ENCODE measurements at regions not wholly inside any gene's neighbourhood (a gene's known extent, or its start where the extent isn't known, plus 50 kb on each side); places are given as distances from the start of the nearest gene placed in this dataset.
"Not testable (repeated sequence)": the region's sequence is repeated elsewhere in the genome, so short reads cannot be mapped to it uniquely, and the experiment has no call there.

DNA sequence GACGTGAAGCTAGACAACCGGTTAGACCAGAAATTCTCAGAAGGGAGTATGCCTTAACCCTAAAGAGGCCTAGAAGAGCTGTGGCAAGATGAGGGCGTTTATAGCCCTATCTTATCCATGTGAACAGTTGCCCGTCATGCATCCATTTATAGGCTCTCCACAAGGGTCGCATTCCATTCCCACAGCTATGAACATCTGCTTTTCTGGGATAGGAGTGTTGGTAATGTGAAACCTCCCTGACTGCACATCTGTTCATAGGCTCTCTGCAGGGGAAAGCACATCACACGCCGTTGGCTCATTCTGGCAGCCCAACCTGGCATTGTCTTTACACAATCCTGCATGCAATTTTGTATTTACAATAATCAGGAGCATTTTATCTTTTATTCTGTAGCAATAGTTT lies 485.6 kb downstream of the ACTR3B start:
- not testable (repeated sequence) for DNase-seq

DNA sequence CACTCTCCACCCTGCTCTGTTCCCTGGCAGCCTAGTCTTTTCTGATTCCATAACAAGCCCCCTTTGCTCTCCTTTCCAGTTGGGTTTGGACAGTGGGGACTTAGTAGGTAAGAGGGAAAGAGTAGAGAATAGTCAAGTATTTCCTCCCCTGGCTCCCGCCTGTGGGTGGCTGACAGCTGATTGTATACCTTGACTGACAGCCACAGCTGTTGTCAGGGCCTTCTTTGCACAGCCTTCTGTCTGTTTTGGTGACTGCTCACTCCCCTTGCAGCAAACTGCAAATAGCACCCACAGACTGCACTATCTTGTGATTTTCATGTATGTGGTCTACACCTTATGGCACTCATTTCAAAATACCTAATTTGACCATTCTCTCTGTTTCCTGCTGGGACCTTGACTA lies 486.3 kb downstream of the ACTR3B start:
- DNase-seq, result no peak

DNA sequence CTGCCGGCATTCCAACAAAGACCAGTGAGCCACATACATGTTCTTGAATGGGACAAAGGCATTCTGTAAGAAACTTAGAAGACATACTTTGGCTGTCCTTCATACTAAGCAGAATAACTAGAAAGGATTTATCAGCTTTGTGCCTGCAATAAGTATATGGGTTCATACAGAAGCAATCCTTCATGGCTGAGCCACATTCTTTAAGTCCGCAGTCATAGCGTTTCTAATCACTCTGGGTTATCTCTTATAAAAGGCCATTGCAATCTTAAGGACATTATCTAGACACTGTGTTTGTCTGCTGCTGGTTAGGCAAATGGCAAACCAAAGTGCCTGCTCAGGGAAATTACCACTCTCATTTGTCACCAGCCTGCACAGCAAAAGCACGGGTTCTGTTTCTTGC lies 488.4 kb downstream of the ACTR3B start:
- DNase-seq, result no peak

DNA sequence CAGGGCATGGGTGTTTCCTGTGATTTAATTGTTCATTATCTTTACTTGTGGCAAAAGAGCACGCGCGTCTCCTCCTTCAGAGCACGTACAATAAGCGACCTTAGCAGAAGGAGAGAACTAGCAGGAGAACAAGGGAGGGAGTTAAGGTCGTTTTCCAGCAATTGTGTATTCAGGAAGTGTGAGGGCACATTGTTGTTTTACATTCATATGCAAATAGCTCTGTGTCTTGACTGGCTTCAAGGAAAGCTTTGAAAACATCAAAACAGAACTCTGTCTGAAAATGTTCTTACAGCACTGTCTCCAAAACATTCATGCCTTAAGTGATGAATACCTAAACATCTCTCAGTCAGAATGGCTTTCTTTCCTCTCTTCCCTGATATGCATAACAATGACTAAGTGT lies 499.1 kb downstream of the ACTR3B start:
- no peak for DNase-seq

GRCh38 chr7:153276394-153276793 lies 516.8 kb downstream of the ACTR3B start:
- no peak for DNase-seq

DNA sequence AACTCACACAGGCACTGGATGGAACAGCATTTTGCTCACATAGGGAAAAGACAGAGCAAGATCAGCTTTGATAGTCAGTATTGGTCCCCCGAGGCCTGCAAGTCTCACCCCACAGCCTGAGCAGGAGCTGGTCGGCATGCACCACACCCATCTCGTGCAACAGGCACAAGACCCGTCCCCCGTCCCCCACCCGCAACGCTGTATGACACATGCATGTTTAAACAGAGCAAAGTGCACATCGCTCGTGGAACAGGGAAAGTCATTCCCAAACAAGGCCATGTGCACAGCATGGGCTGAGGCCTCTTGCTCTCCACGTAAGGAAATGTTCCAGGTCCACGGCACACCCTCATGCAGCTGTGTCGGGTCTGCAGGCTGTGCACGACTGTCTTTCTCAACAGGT lies 527.2 kb downstream of the ACTR3B start:
- no peak for DNase-seq

GRCh38 chr7:153290066-153290465 lies 530.5 kb downstream of the ACTR3B start:
- DNase-seq, result no peak

DNA sequence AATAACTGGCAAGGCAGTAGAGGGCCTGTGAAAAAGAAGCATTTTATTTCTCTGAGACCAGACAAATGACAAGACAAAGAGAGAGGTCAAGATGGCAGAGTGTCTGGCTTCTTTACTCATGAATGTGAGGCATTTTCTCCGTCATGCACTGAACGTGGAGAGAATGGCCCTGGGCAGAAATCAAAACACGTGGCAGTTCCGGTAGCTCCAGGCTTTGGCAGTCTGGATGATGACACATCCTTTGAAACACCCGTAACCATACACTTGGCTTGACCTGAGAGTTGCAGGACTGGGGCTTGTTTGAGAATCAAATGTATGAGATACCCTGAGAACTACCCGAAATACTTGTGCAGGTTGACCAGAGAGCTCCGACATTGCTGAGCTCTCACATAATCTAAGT lies 537.6 kb downstream of the ACTR3B start:
- no peak for DNase-seq

DNA sequence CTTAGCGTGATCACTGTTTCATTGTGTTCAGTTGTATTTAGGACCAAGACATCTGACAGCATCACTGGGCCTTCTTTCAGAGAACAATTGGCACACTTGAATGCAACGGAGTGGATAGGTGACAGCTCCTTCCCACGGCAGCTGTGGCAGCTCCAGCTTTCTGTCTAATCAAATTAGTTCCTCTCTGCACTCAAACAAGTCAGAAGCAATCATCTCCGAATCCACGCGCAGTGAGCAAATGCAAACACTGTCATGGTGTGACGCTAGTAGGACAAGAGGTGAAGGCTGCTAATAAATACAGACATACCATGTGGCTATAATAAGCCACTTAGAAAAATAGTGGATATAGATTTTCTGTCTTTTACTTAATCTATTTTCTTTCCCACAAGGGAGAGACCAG lies 542.4 kb downstream of the ACTR3B start:
- DNase-seq, result no peak

GRCh38 chr7:153320005-153320404 lies 560.5 kb downstream of the ACTR3B start:
- DNase-seq, result no peak

- no peak for DNase-seq
These were observed 561.1 kb downstream of the ACTR3B start for GRCh38 chr7:153320681-153321080.

DNA sequence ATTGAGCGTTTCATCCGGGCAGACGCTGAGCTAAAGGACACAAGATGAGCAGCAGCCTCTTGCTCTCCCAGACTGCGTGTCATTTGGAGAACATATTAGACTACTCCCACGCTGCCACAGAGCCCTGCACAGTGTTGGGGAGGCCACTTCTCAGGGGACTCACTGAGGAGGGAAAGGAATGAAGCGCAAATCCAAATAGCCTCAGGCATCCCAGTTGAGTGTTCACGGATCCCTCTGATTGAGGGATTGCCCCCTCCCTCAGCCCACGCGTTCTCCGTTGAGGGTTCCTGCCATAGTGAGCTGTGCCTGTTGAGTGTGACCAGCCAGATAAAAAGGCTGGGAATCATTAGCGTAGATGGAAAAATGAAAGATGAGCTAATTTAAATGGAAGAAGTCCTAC lies 563.4 kb downstream of the ACTR3B start:
- DNase-seq, result no peak

GRCh38 chr7:153324094-153324493 lies 564.5 kb downstream of the ACTR3B start:
- DNase-seq, result no peak

DNA sequence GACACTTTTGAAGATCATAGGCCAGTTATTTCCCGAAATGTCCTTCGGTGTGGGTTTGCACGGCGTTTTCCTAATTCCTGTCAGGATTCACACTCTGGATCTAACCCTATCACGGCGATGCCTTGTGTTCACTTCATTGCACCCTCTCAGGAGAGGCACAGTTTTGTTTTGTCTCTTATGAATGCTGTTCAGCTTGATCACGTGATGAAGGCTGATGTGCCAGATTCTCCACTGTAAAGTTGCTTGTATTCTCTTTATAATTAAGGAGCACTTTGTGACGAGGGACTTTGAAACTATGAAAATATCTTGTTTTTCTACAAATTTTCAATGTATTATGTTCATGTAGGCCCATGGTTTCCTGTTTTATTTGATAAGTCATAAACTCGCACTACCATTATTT lies 568.1 kb downstream of the ACTR3B start:
- DNase-seq, result no peak

DNA sequence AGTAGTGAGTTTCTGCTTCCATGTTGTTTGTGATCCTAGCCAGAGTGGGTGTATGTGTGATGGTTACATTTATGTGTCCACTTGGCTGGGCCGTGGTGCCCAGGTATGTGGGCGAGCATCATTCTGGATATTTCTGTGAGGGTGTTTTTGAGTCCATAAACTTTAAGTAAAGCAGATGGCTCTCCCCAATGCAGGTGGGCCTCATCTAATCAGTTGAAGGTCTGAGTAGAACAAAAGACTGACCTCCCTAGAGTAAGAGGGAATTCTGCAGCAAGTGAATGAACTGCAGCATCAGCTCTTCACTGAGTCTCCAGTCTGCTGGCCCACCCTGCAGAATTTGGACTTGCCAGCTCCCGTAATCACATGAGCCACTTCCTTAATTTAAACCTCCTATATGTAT lies 571.9 kb downstream of the ACTR3B start:
- DNase-seq, result no peak

DNA sequence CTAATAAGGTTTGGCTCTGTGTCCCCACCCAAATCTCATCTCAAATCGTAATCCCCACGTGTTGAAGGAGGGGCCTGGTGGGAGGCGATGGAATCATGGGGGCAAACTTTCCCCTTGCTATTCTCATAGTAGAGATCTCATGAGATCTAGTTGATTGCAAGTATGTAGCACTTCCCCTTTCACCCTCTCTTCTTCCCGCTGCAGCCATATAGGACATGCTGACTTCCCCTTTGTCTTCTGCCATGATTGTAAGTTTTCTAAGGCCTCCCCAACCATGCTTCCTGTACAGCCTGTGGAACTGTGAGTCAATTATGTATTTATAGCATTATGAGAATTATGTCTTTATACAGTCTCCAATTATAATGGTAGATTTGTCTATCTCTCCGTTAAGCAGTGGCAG lies 594.5 kb downstream of the ACTR3B start:
- DNase-seq, result no peak

- DNase-seq, result no peak
These were observed 610.5 kb downstream of the ACTR3B start for GRCh38 chr7:153370092-153370491.

DNA sequence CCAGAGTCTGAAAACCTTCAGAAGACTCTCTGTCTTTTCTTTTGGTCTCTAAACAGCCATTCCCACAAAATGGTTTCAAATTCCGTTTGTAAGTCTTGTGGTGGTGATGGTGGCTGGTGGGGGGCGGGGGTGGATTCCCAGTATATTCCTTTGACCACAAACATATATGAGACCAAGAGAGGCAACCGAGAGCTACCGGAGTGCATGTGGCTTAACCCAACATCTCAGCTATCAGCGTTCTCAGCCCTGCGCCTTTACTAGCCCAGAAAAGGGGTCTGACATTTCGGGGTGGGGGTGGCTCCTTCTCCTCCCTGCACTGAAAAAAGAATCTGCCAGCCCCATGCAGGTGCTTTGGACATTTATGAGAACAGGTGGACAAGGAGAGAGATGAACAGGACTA lies 621.1 kb downstream of the ACTR3B start:
- DNase-seq, result no peak

DNA sequence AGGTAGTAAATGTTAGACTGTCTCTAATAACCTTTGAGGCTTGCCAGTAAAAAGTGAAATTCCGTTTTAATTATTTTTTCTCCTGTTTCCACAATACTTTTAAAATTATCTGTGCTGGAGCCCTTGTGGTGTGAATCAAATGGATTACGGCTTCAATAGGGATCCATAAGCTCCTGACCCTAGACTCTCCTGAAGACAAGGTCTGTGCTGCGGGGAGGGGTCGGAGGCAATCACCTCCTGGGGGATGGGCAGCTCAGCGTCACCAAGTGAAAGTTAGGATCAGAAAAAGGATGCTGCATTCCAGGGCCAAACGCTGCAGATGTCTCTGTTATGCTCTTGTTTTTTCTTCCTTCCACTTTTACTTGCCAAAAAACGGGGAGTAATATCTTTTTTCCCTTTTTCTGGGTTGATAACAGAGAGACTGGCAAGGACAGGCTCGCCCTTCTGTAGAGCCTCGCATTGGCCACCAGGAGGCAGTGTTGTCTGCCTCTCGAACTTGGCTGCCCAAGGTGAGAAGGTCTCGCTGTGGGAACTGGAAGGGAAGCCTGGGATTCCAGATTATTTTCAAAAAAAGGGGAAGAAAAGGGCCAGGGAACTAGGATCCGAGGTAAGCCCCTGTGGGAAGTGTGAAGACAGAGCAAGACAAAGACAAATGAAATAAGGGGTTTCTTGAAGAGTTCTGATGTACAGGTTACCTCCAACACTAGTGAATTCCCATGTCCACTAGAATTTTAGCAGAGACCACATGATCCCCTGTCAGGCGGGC lies 621.9 kb downstream of the ACTR3B start:
- DNase-seq, result no peak

DNA sequence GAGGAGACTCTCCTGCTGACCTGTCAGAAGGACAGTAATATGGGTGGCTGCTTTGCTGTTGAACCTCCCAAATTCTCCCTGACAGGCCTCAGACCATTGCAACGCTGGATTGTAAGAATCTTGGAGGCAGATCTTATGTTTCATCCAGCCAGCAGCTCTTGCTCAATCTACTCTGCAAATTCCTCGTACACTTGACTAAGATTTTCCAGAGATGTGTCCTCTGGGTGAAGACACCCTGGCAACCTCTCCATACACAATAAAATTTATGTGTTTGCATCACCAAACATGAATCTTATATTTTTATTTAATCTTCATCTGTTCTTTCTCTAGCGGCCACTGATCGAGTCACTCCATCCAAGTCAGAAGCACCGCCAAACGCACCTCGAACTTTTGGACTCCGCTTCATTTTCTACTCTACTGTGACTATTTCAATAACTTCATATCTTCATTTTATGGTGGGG lies 623.1 kb downstream of the ACTR3B start:
- no peak for DNase-seq

DNA sequence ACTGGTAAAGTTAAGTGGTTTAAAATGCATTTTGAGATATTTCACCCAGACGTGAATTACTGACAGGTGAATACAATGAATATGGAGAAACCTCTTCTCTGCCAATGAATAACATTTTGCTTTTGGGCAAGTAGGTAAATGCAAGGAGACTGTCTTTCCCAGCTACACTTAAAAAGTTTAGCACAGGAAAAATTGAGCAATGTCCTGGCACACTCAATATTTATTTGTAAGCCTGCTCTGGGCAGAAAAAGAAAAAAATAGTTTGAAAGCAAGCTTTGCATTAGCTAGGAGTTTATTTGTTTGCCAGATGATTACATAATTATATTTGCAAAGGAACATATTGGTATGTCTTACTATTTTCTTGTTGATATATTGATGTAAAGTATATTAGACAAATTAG lies 624.2 kb downstream of the ACTR3B start:
- no peak for DNase-seq

DNA sequence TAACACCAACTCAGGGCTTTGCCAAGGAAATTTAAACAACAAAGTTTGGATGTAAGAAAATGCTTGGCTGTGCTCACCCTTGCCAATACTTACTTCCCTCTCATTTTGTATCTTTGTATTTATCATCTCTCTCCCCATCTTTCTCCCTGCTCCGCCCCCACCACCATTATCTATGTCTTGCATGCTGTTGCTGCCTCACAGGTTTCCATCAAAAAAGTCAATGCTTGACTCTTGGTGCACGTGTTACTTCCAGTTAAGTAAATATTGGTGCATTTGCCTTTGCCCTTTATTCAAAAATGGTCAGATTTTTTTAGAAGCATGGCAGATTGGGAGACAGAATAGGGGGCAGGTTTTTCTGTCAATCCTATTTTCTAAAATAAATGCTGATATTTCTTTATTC lies 626.0 kb downstream of the ACTR3B start:
- no peak for DNase-seq

DNA sequence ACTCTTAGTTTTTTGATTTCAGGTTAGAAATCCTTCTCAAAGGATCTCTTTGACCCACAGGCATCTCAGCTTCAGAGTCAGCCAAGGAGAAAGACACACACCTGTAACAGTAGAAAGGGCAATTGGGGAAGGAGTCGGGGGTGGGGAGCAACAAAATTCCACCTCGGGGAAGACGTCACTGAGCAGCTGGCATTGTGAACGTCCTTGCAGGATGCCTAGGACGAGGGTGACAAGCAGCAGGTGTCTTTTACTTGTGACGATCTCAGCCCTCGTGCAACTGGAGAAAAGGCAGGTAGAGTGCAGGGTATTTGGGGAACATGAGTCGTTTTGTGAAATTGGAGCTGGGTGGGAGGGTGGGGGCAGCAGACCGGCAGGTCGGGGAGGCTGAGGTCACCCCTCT lies 627.0 kb downstream of the ACTR3B start:
- DNase-seq, result no peak

DNA sequence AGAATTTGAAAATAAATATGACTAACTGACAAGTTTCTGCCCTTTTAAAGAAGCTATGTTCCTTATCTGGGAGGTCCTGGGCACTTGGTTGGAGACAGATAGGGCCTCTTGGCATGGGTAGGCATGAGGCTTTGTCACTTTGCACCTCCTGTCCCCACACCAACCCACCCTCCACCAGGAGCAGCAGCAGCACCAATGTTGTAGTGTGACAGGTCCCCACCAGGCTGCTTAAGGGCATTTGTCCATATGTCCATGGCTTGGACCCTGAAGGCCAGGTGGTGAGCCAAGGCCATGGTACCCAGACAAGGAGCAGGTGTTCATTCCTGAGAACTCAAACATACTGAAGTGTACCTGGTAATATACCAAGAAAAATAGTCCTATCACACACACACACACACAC lies 629.1 kb downstream of the ACTR3B start:
- DNase-seq, result no peak

DNA sequence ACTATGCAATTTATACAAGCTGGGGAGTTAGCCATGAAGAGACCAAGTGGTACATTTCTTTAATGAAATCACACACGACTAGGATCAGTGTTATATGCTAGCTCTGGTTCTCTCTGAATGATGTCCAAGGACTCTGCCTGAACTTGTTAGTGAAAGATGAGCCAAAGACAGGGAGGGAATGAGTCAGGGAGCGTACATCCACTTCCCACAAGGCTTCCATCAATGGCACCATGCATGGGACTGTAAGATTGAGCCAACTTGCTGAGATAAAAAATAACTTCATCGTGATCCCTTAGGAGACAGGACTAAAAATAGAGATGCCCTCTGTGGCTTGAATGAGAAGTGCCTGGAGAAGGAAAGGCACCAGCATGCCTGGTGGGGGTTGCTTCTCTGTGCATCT lies 629.7 kb downstream of the ACTR3B start:
- no peak for DNase-seq

Measured in fibroblast of skin of right quadriceps (primary cell).